SH-SY5Y (cell line): ENCODE measurements at regions not wholly inside any gene's neighbourhood (a gene's known extent, or its start where the extent isn't known, plus 50 kb on each side); places are given as distances from the start of the nearest gene placed in this dataset.

Experiments
- GATA2 ChIP-seq: IDR thresholded peaks from 2 replicates; pipeline ENCODE4 v1.6.1; 2011; ENCODE audit warnings: mild to moderate bottlenecking, low read depth, low read length
- GATA3 ChIP-seq: IDR thresholded peaks from 2 replicates; pipeline ENCODE4 v1.6.1; 2011; ENCODE audit warnings: low read depth, mild to moderate bottlenecking, low read length, moderate library complexity

DNA sequence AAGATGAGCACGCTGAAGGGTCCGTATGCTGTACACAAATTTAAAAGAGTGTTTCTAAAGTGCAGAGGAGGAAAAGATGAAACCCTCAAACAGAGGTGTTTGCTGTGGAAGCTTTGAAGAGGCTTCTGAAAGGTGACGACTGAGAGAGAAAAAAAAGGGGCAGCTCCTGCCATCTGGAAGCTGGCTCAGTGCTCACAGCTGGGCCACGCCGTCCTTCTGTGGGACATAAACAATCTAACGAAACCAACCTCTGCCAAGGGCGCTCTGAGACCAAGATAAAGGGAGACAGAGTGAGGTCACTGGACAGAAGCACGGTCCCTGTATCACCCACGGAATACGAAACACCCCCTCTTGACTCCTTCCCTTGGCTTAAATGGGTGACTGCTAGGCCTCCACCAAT is 96.3 kb upstream of the SLC6A6 start:
- TF ChIP-seq GATA2 (no peak), GATA3 (no peak)

DNA sequence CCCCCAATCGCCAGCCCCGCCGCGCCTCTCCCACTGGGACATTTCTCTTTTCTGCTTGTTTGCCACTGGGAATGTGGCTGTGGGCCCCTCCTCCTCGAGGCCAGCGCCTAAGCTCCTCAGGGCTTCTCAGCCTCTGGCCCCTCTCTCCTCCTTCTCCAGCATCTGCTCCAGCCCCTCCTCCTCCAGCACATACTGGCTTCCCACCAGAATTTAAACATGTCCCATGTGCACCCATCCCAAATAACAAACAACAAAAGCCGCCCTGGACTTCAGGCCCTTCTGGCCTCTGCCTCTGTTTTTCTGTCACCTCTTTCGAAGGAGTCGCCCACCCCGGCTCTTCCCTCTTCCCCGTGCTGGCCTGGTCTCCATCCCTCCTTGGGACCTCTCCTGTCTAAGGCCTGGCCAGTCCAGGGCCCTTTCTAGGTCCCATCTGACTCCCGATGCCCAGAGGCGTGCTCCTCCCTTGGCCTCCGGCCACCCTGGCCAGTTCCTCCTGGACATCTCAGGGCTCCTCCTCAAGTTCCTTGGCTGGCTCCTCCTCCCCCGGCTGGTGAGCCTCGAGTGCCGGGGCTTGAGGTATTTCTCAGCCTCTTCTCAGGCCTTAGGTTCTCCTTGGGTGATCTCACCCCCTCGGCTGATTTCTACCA is 94.6 kb upstream of the SLC6A6 start:
- no peak for TF ChIP-seq GATA3

DNA sequence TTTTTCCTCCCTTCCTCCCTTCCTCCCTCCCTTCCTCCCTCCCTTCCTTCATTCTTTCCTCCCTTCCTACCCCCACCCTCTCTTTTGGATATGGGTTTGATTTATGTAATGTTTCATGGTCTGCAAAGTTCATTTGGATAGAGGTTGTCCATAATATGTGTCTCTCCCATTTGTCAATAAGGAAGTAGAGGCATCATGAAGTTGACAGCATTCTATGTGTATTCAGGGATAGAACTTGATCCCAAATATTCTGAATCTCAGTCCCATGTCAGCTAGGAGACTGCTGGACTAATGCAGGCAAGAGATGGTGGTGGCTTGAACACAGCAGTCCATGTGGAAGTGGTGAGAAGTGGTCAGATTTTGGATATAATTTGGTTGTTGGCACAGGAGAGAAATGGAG is 90.7 kb upstream of the SLC6A6 start:
- TF ChIP-seq GATA3, result no peak
- TF ChIP-seq GATA2, result no peak

DNA sequence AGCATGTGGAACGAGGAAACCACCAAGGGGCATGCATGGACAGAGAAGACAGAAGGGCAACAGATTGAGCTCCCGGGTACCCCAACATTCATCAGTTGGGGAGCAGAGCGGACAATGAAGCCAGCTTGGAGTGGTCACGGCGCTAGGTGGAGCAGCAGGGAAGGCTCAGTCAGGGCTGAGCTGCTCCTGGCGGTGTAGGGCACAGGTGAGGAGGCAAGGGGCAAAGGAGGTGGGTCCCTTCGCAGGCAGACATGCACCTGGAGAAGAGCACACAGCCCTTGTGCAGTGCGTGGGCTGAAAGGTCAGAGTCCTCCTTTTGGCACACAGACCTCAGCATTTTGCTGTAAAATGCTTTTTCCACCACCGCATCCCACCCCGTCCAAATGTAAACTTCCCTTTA is 90.0 kb upstream of the SLC6A6 start:
- no peak for TF ChIP-seq GATA3
- no peak for TF ChIP-seq GATA2

DNA sequence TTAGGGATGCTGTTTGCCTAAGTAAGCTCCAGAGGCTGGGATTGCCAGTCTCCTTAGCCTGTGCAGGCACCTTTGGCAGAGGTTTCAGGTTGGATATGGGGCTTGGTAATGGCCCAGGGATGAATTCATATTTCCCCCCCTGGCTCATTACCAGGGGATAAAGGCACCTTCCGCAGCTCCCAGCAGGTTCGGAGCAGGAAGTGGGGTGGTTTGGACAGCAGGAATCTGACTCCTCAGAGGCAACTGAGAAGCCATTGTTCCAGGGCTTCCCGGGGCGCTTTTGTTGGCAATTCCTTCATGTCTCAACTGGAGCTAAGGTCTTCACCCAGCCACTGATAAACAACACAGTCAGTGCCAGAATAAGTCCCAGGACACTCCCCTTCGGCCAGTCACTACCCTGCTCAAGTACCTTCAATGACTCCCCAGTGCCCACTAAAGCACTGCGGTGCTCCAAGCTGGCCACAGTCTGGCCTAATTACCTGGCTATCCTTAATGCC is 85.3 kb upstream of the SLC6A6 start:
- TF ChIP-seq GATA2 (no peak), GATA3 (no peak)

DNA sequence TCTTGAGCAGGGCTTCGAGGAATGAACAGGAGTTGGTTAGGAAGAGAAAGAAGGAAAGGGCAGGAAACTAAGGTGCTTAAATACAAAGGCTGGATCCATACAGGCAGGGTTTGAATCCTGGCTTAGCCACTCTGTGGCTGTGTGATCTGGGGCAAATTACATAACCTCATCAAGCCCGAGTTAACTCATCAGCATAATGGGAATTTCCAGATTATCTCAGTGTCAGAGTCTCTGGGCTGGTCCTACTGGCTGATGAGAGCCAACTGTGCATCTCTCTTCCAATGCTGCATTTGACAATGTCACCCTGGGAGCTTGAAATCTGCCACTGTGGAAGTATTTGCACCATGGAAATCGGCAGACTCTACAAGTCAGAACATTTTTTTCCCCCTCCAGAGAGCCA is 83.8 kb upstream of the SLC6A6 start:
- TF ChIP-seq GATA3 (no peak), GATA2 (no peak)

DNA sequence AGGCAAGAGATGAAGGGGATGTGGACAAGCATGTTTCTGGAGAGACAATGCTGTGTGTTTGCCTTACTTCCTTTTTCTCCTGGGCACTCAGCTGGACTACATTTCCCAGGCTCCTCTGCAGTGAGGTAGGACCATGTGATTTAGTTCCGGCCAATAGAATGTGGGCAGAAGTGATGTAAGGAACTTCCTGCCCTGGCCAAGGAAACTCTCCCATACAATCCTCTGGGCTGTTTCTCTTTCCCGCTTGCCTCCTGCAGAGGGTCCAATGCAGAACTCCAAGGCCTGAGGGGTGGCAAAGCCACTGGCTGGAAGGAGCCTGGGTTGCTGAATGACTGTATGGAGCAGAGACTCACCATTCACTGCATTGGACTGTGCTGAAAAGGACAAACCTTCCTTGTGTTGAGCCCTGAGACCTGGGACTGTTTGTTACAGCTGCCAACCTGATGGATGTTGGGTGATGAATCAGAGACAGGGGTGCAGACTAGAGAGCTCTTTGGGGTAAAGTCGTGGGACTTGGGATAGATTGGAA is 82.7 kb upstream of the SLC6A6 start:
- TF ChIP-seq GATA2 (no peak), GATA3 (no peak)

DNA sequence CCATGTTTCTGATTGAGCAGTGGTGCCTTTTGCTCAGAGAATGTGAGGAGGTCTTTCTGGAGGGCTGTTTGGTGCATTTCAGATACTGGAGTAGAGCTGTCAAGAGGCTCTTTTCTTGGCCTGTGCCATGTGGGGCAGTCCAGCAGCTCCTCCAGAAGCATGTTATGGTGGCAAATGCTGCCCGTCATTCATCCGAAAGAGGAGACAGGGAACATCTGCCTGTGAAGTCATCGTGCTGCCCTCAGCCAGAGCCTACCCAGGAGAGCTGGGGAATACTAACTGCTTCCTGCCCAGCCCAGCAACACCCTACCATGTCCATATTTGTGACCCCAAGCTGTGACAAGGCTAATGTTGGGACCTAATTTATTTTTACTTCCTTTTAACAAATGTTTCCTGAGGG is 82.2 kb upstream of the SLC6A6 start:
- TF ChIP-seq GATA3, result no peak
- no peak for TF ChIP-seq GATA2

DNA sequence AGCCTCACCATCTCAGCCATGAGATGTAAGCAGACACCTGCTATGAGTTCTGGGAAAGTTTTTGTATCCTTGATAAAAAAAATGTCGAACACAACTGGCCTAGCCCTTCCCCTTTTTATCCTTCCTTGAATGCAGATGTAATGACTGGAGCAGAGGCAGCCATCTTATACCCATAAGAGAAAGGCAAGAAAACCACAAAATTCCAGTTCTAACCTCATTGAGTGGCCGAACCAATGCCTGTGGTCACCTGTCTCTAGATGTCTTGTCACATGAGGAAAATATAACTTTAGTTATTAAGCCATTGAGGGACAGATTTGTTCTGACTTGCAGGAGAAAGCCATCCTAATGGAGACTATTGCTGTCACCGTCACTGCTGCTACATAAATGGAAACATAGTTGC is 80.4 kb upstream of the SLC6A6 start:
- no peak for TF ChIP-seq GATA2
- no peak for TF ChIP-seq GATA3

DNA sequence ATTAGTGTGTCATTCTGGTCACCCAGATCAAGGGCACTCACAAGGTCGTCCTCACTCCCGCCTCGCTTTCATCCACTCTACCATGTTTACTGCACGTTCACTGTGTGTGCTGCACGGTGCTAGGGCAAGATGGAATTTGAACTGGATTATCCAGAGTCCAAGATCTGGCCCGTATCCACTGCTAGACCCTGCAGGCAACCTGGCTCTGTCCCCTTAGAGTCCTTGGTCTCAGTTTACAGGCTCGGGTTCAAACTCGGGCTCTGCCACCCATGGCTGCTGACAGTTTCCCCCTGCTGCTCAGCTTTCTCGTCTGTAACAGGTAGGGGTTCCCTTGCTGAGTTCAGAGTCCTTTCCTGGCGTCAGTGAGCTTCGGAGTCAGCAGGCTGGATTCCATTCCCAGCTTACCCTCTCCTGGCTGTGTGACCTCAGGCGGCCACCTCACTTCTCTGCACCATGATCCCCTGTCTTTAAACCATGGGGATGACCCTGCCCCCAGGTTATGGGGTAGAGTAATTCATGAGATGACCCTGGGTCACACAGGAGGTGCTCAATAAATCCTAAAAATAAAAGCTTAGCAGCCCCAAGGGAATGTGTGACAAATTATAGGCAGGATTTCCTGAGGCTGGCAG is 79.6 kb upstream of the SLC6A6 start:
- no peak for TF ChIP-seq GATA2
- TF ChIP-seq GATA3, result no peak

DNA sequence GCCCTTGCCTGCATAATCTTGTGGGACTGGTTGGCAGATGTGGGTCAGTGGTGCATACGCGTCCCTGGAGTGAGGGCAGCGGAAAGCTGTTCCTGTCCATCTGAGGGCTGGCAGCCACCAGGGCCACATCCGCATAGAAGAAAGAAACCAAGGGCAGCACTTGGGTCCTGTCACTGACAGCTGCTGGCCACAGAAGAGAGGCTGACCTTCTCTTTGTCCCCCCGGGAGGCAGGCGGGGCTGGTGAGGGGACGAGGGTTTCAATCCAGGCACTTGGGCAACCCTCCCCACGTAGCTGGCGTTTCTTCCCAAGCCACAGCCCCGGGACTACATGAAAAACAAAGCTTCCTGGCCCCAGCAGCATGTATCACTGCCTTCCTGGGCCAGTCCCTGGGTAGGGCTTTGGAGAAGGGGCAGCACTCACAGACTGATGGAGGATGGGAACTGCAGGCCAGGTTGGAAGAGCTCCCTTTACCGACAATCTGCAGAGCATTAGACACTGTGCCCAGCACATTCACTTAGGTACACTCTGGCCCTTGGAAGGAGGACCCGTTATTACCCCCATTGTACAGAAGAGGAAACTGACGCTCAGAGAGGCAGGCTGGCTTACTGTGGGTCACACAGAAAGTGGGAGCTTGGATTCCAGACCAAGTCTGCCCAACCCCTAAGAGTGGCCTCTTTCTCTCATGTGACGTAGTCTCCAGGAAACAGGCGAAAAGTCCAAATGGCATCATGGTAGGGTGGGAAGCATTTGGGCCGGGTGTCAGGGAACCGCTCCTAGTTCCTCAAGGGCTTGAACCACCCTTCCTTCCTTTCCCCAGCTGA is 78.8 kb upstream of the SLC6A6 start:
- no peak for TF ChIP-seq GATA3
- TF ChIP-seq GATA2, result no peak

DNA sequence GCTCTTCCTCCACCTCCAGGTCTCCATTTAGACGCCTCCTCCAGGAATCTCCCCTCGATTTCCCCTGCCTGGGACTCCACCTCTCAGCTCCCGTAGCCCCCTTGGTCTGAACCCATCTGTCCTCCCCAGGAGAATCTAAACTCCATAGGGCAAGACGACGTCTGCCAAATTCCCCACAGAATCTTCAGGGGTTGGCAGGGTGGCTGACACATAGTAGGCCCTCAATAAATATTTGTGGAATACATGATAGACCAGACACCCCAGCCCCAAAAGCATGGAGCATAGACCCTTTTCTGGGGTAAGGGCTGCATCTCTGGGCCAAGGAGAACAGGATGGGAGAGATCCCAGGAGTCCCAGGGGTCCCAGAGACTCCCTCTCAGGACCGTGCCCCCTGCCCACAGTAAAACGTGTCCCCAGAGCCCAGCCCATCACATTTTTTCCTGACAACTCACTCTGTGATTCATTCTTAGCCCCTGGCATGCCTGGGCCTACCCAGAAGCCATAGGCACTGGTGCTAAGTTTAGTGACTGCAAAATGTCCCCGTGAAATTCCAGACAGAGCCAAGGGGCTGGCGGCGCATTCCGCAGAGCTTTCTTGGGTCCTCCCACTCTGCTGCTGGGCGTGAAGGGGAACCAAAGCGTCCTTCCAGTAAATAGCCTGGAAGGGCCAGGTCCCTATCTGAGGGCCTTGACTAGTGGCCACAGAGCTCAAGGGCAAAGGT is 78.0 kb upstream of the SLC6A6 start:
- TF ChIP-seq GATA2 (no peak), GATA3 (no peak)

DNA sequence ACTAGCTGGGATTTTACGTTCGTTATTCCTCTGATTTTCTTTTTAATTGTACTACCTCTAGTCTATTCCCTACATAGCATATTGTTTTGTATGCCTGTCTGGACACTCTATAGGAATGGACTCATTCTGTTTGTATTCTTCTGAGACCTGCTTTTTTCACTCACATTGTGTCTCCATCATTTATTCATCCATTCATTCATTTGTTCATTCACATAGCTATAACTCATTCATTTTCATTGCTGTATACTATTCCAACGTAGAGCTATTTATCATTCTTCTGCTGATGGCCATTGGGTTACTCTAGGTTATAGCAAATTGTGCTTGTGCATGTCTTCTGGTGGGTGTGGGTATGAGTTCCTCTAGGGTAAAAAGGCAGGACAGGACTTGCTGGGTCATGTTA is 74.0 kb upstream of the SLC6A6 start:
- TF ChIP-seq GATA2, result no peak

DNA sequence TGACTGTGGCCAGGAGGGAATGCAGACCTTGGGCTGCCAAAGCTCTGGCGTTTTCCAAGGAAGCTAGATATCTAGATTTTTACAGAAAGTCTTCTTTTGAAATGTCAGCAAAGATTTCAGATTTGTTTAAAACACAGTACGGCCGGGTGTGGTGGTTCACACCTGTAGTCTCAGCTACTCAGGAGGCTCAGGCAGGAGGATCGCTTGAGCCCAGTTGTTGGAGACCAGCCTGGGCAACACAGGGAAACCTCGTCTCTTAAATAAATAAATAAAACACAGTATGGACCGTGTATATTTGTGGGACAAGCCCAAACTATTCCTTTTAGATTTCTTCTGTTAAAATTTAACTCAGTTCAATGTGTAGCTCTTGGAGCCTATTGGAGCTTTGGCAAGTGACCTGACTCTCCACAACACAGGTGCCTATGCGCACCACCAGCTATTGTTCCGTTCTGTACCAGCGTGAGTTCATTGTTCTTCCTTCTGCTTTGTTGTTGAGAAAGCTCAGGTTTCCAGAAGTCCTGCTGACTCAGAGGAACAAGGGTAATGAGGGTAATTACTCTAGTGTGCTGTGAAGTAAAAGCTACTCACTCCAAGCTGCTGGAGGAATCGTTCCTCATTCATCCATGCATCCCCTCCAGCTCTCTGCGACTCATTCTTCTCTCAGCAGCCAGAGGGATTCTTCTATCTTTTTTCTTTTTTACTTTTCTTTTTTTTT is 73.1 kb upstream of the SLC6A6 start:
- TF ChIP-seq GATA2, result no peak
- TF ChIP-seq GATA3, result no peak
